Vagina (tissue), 2 donors: ENCODE measurements at regions not wholly inside any gene's neighbourhood (a gene's known extent, or its start where the extent isn't known, plus 50 kb on each side); places are given as distances from the start of the nearest gene placed in this dataset.

Experiments
- DNase-seq, 2 donors: peaks; one replicate each; pipeline ENCODE4 v3.0.0-alpha.2; 2017; ENCODE audit errors: extremely low spot score in 2 of 2
- H3K27ac ChIP-seq: fragments of 200-600 bp; sonication (generic); one replicate; pipeline ENCODE4 v1.5.1; 2019
- H3K27me3 ChIP-seq: fragments of 200-600 bp; sonication (generic); one replicate; pipeline ENCODE4 v1.5.1; 2019
- H3K36me3 ChIP-seq, 2 donors: fragments of 200-600 bp; sonication (generic); one replicate each; pipeline ENCODE4 v1.5.1; 2017 to 2019
- H3K4me1 ChIP-seq: fragments of 200-600 bp; sonication (generic); one replicate; pipeline ENCODE4 v1.5.1; 2019
- H3K4me3 ChIP-seq, 2 donors: fragments of 200-600 bp; sonication (generic); 1 replicate in 1 of 2; 2 replicates in 1 of 2; pipeline ENCODE4 v1.5.1; 2016 to 2019
- H3K9me3 ChIP-seq: fragments of 200-600 bp; sonication (generic); one replicate; pipeline ENCODE4 v1.5.1; 2019
- CTCF ChIP-seq, 3 experiments: fragments of 450-650 bp in 2 of 3; fragments of 200-600 bp in 1 of 3; sonication (generic) in 1 of 3; IDR thresholded peaks; one replicate each; pipeline ENCODE4 v1.5.1; 2017 to 2019; ENCODE audit warnings: antibody characterized with exemption in 3 of 3, mild to moderate bottlenecking in 2 of 3, moderate library complexity in 2 of 3
- POLR2A ChIP-seq, 2 donors: fragments of 450-650 bp; IDR thresholded peaks; one replicate each; pipeline ENCODE4 v1.6.1; 2017; ENCODE audit warnings: antibody characterized with exemption in 2 of 2, mild to moderate bottlenecking in 2 of 2, moderate library complexity in 2 of 2
- POLR2AphosphoS5 ChIP-seq, 2 donors: sonication (generic); formaldehyde crosslinking; IDR thresholded peaks; one replicate each; pipeline ENCODE4 v1.9.0; 2017; ENCODE audit warnings: antibody characterized with exemption in 2 of 2, mild to moderate bottlenecking in 2 of 2, low read depth in 1 of 2; ENCODE audit not compliant: insufficient read depth in 1 of 2
- intact Hi-C: fragments of 100-400 bp; cut with DNase I; formaldehyde crosslinking; loops from one replicate; pipeline ENCODE4 v1.15.1; 2023

- Histone ChIP-seq H3K4me3 (no peak overlapping the region), H3K27me3 (no peaks in the 10 kb centered on the region), H3K27ac (no peak overlapping the region), H3K4me1 (no peaks in the 10 kb centered on the region), H3K9me3 (no peaks in the 10 kb centered on the region), H3K36me3 (no peaks in the 10 kb centered on the region)
- no peak for TF ChIP-seq POLR2A (IDR thresholded peaks at IDR 0.05)
- no peak for TF ChIP-seq CTCF (IDR thresholded peaks at IDR 0.05)
- TF ChIP-seq POLR2AphosphoS5 (IDR thresholded peaks at IDR 0.05; ENCODE audit: insufficient read depth in 1 of 2, low read depth in 1 of 2), result no peak
- intact Hi-C loops, result no loop called here
- no peak for DNase-seq
Observed at GRCh38 chr7:85641331-85641730, 454.5 kb upstream of the SEMA3D start.

- Histone ChIP-seq H3K36me3 (no peaks in the 10 kb centered on the region), H3K27me3 (no peaks in the 10 kb centered on the region), H3K27ac (no peak overlapping the region), H3K4me1 (no peaks in the 10 kb centered on the region), H3K9me3 (no peaks in the 10 kb centered on the region), H3K4me3 (no peak overlapping the region)
- intact Hi-C loops, result no loop called here
- no peak for DNase-seq
- TF ChIP-seq POLR2A (IDR thresholded peaks at IDR 0.05) (no peak), POLR2AphosphoS5 (IDR thresholded peaks at IDR 0.05; ENCODE audit: insufficient read depth in 1 of 2, low read depth in 1 of 2) (no peak), CTCF (IDR thresholded peaks at IDR 0.05) (no peak)
Observed at GRCh38 chr7:85638394-85638793, 451.5 kb upstream of the SEMA3D start.

- intact Hi-C loops, result no loop called here
- Histone ChIP-seq H3K27ac (no peak overlapping the region), H3K9me3 (no peaks in the 10 kb centered on the region), H3K27me3 (no peaks in the 10 kb centered on the region), H3K4me1 (no peaks in the 10 kb centered on the region), H3K4me3 (no peak overlapping the region), H3K36me3 (no peaks in the 10 kb centered on the region)
- DNase-seq, result no peak
- TF ChIP-seq POLR2A (IDR thresholded peaks at IDR 0.05) (no peak), POLR2AphosphoS5 (IDR thresholded peaks at IDR 0.05; ENCODE audit: insufficient read depth in 1 of 2, low read depth in 1 of 2) (no peak), CTCF (IDR thresholded peaks at IDR 0.05) (no peak)
Observed at GRCh38 chr7:85634951-85635350, 448.1 kb upstream of the SEMA3D start.

- H3K4me1 ChIP-seq, result no peaks in the 10 kb centered on the region
- TF ChIP-seq CTCF (IDR thresholded peaks at IDR 0.05), result no peak
- no peaks in the 10 kb centered on the region for H3K9me3 ChIP-seq
- no peak overlapping the region for H3K4me3 ChIP-seq
- no peak overlapping the region for H3K27ac ChIP-seq
- H3K36me3 ChIP-seq, result no peaks in the 10 kb centered on the region
- no peaks in the 10 kb centered on the region for H3K27me3 ChIP-seq
- no peak for DNase-seq
- intact Hi-C loops, result no loop called here
Observed at GRCh38 chr7:85630904-85631600, 444.2 kb upstream of the SEMA3D start.

GRCh38 chr7:85627791-85628586 lies 441.1 kb upstream of the SEMA3D start:
- intact Hi-C loops, result no loop called here
- no peak for DNase-seq

More at GRCh38 chr7:85627791-85628586, 441.1 kb upstream of the SEMA3D start:
- H3K27ac ChIP-seq, result no peak overlapping the region
- H3K9me3 ChIP-seq, result no peaks in the 10 kb centered on the region
- H3K4me3 ChIP-seq, result no peak overlapping the region
- H3K4me1 ChIP-seq, result no peaks in the 10 kb centered on the region
- no peak for TF ChIP-seq POLR2A (IDR thresholded peaks at IDR 0.05)
- H3K27me3 ChIP-seq, result no peaks in the 10 kb centered on the region
- H3K36me3 ChIP-seq, result no peaks in the 10 kb centered on the region
